IMR-90 (cell line): ENCODE measurements at regions not wholly inside any gene's neighbourhood (a gene's known extent, or its start where the extent isn't known, plus 50 kb on each side); places are given as distances from the start of the nearest gene placed in this dataset.

Experiments
- ATAC-seq: fragments of 200-7000 bp; cut with Tn5 transposase; 2 replicates; pipeline ENCODE4 v1.9.1; 2020; ENCODE audit warnings: low read depth, mild to moderate bottlenecking, moderate library complexity
- BruUV-seq: library from RNA; stranded (reverse); fragments of 400-500 nt; replicated peaks from 2 replicates; lab custom pipeline; 2021; lab: Mats Ljungman, UMichigan
- CTCF ChIA-PET: fragments of 300-600 bp; formaldehyde crosslinking; extraction: SDS; loops from one replicate; lab custom pipeline; 2021; ENCODE audit warnings: antibody characterized with exemption; lab: Yijun Ruan, JAX
- POLR2A ChIA-PET: fragments of 300-600 bp; sonication (Branson Sonifier 250); formaldehyde crosslinking; loops from one replicate; lab custom pipeline; 2022; ENCODE audit warnings: antibody characterized with exemption; ENCODE audit not compliant: unreplicated experiment; lab: Charles Lee
- DNase-seq: peaks from one replicate; pipeline ENCODE4 v3.0.0; 2013
- H2AFZ ChIP-seq: replicated peaks from 2 replicates; pipeline ENCODE3; 2013; ENCODE audit warnings: low read length, mild to moderate bottlenecking; ENCODE audit not compliant: poor library complexity
- H2AK5ac ChIP-seq: 2 replicates; pipeline ENCODE4 v1.6.1; 2013; ENCODE audit warnings: low read depth, low read length, inconsistent platforms
- H2AK9ac ChIP-seq: replicated peaks from 2 replicates; pipeline ENCODE3; 2013; ENCODE audit warnings: mild to moderate bottlenecking, low read depth, low read length, moderate library complexity; ENCODE audit not compliant: poor library complexity
- H2BK120ac ChIP-seq: 2 replicates; pipeline ENCODE4 v1.6.1; 2013; ENCODE audit warnings: low read depth, low read length, inconsistent platforms
- H2BK15ac ChIP-seq: 3 replicates; pipeline ENCODE4 v1.6.1; 2013; ENCODE audit warnings: low read depth, low read length, inconsistent platforms
- H2BK20ac ChIP-seq: 2 replicates; pipeline ENCODE4 v1.6.1; 2013; ENCODE audit warnings: low read depth, mild to moderate bottlenecking, inconsistent platforms, low read length, moderate library complexity
- H2BK5ac ChIP-seq: 2 replicates; pipeline ENCODE4 v1.6.1; 2013; ENCODE audit warnings: mild to moderate bottlenecking, low read depth, low read length, inconsistent platforms; ENCODE audit not compliant: poor library complexity, severe bottlenecking
- H3K14ac ChIP-seq: replicated peaks from 2 replicates; pipeline ENCODE4 v1.6.1; 2013; ENCODE audit warnings: low read depth, low read length, inconsistent platforms
- H3K18ac ChIP-seq: 2 replicates; pipeline ENCODE4 v1.6.1; 2013; ENCODE audit warnings: low read depth, low read length, control low read depth
- H3K23ac ChIP-seq: 2 replicates; pipeline ENCODE4 v1.6.1; 2013; ENCODE audit warnings: low read depth, low read length, inconsistent platforms
- H3K27ac ChIP-seq: 2 replicates; pipeline ENCODE4 v1.5.1; 2013; ENCODE audit warnings: mild to moderate bottlenecking, control low read depth, low read length; ENCODE audit not compliant: insufficient read depth
- H3K27me3 ChIP-seq: 2 replicates; pipeline ENCODE4 v1.6.1; 2013; ENCODE audit warnings: low read length; ENCODE audit not compliant: control insufficient read depth, insufficient read depth
- H3K36me3 ChIP-seq: 2 replicates; pipeline ENCODE4 v1.6.1; 2013; ENCODE audit warnings: low read length, mixed read lengths; ENCODE audit not compliant: control insufficient read depth, insufficient read depth
- H3K4ac ChIP-seq: 2 replicates; pipeline ENCODE4 v1.6.1; 2013; ENCODE audit warnings: low read depth, low read length, inconsistent platforms
- H3K4me1 ChIP-seq: 2 replicates; pipeline ENCODE4 v1.6.1; 2013; ENCODE audit warnings: low read length, mixed read lengths; ENCODE audit not compliant: control insufficient read depth, insufficient read depth
- H3K4me2 ChIP-seq: 2 replicates; pipeline ENCODE4 v1.6.1; 2013; ENCODE audit warnings: low read depth, mild to moderate bottlenecking, control low read depth, low read length, moderate library complexity
- H3K4me3 ChIP-seq: 2 replicates; pipeline ENCODE4 v1.5.1; 2013; ENCODE audit warnings: low read depth, mild to moderate bottlenecking, control low read depth, low read length, moderate library complexity; ENCODE audit not compliant: insufficient read depth
- H3K56ac ChIP-seq: 2 replicates; pipeline ENCODE4 v1.6.1; 2013; ENCODE audit warnings: low read length, inconsistent platforms; ENCODE audit not compliant: insufficient read depth; ENCODE audit errors: extremely low read depth
- H3K79me1 ChIP-seq, 2 experiments: 2 replicates each; pipeline ENCODE4 v1.6.1; 2013; ENCODE audit warnings: low read length in 2 of 2, inconsistent platforms in 1 of 2, low read depth in 1 of 2
- H3K9ac ChIP-seq: 2 replicates; pipeline ENCODE4 v1.6.1; 2013; ENCODE audit warnings: low read depth, low read length, control low read depth
- H3K9me1 ChIP-seq: 2 replicates; pipeline ENCODE4 v1.6.1; 2013; ENCODE audit warnings: low read length, inconsistent platforms; ENCODE audit not compliant: insufficient read depth
- H3K9me3 ChIP-seq: 2 replicates; pipeline ENCODE4 v1.6.1; 2013; ENCODE audit warnings: low read length; ENCODE audit not compliant: control insufficient read depth, insufficient read depth
- H4K20me1 ChIP-seq: 2 replicates; pipeline ENCODE4 v1.6.1; 2013; ENCODE audit warnings: low read length, inconsistent platforms; ENCODE audit not compliant: insufficient read depth
- H4K5ac ChIP-seq: 2 replicates; pipeline ENCODE4 v1.6.1; 2013; ENCODE audit warnings: mild to moderate bottlenecking, low read depth, low read length, control low read depth
- H4K8ac ChIP-seq, 2 experiments: 2 replicates each; pipeline ENCODE4 v1.6.1; 2013; ENCODE audit warnings: low read depth in 2 of 2, low read length in 2 of 2, control low read depth in 1 of 2, inconsistent platforms in 1 of 2
- H4K91ac ChIP-seq: 2 replicates; pipeline ENCODE4 v1.6.1; 2013; ENCODE audit warnings: low read depth, low read length, inconsistent platforms; ENCODE audit not compliant: insufficient read depth
- BHLHE40 ChIP-seq: fragments of 150-350 bp; IDR thresholded peaks from 2 replicates; pipeline ENCODE4 v1.6.1; 2016; ENCODE audit warnings: mild to moderate bottlenecking, low read depth, low read length
- CEBPB ChIP-seq: IDR thresholded peaks from 2 replicates; pipeline ENCODE4 v1.6.1; 2012; ENCODE audit warnings: low read depth, low read length, improper control_type of control experiment
- CHD1 ChIP-seq: IDR thresholded peaks from 2 replicates; pipeline ENCODE4 v1.6.1; 2012; ENCODE audit warnings: low read depth, low read length, improper control_type of control experiment
- FOS ChIP-seq: fragments of 150-350 bp; IDR thresholded peaks from 2 replicates; pipeline ENCODE4 v1.6.1; 2016; ENCODE audit warnings: low read depth, low read length
- MAFK ChIP-seq: IDR thresholded peaks from 2 replicates; pipeline ENCODE4 v1.6.1; 2012; ENCODE audit warnings: low read depth, low read length, improper control_type of control experiment
- POLR2A ChIP-seq: IDR thresholded peaks from 2 replicates; pipeline ENCODE4 v1.6.1; 2012; ENCODE audit warnings: mild to moderate bottlenecking, low read depth, low read length
- RCOR1 ChIP-seq: IDR thresholded peaks from 2 replicates; pipeline ENCODE4 v1.6.1; 2012; ENCODE audit warnings: mild to moderate bottlenecking, low read length, improper control_type of control experiment; ENCODE audit not compliant: insufficient replicate concordance
- SMC3 ChIP-seq: fragments of 150-350 bp; IDR thresholded peaks from 2 replicates; pipeline ENCODE4 v1.6.1; 2016; ENCODE audit warnings: low read depth, mild to moderate bottlenecking, antibody characterized with exemption, low read length, moderate library complexity
- WGBS, 2 experiments: methylation state at CpG; one replicate each; pipeline versions ENCODE4 v1.1.5 to v1.1.7; 2013; ENCODE audit warnings: missing lambda C conversion rate in 2 of 2; ENCODE audit not compliant: insufficient read length in 1 of 2; ENCODE audit errors: extremely low coverage in 2 of 2; 5-methylcytosine and 5-hydroxymethylcytosine counted together
- dilution Hi-C: fragments of 300-500 bp; cut with HindIII; formaldehyde crosslinking; loops from one replicate; pipeline ENCODE4 v1.14.3; 2018; ENCODE audit warnings: low sequenced_read_pairs; ENCODE audit not compliant: unreplicated experiment
- in situ Hi-C: fragments of 300-500 bp; cut with MboI; formaldehyde crosslinking; loops from 3 replicates; pipeline ENCODE4 v1.14.3; 2019; ENCODE audit warnings: low sequenced_read_pairs, inconsistent platforms, mixed read lengths
- intact Hi-C: fragments of 100-400 bp; cut with micrococcal nuclease; formaldehyde crosslinking; loops from 2 replicates; pipeline ENCODE4 v1.10.0; 2022
- TF ChIP-seq, protein P1 (sequence below): fragments of 150-350 bp; IDR thresholded peaks from 2 replicates; pipeline ENCODE4 v1.6.1; 2017; ENCODE audit warnings: mild to moderate bottlenecking, antibody characterized with exemption, low read length, low read depth
- TF ChIP-seq, protein P2 (sequence below): conservative IDR thresholded peaks from 2 replicates; pipeline ENCODE4 v1.5.1; 2012; ENCODE audit warnings: mild to moderate bottlenecking, low read depth, low read length, improper control_type of control experiment

DNA sequence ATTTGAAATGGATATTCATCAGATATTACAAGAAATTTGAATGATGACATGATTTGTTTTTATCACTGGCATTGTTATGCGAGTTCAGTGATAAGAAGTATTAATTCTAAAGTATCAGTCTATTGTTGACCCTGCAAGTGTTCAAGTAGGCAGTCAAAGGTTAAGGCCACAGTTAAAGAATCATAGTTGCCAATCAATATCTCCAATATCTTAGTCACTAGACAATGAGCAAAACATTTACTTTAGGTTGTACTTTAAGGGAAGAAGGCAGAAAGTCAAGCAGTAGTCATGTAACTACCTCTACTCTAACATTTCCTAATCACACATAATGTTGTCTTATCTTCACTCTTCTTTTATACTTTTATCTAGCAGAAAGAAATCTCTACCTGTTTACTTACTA lies 709.8 kb downstream of the PCDH17 start:
- Histone ChIP-seq H2AK9ac (no peak overlapping the region), H3K4me2 (no peak overlapping the region), H4K91ac (no peak overlapping the region), H2BK15ac (no peak overlapping the region), H2BK120ac (no peak overlapping the region), H2BK20ac (no peak overlapping the region), H3K4me1 (no peaks in the 10 kb centered on the region), H2BK5ac (no peak overlapping the region), H3K4me3 (no peak overlapping the region), H3K36me3 (no peaks in the 10 kb centered on the region), H3K9ac (no peak overlapping the region), H3K27ac (no peak overlapping the region), H3K14ac (no peak overlapping the region), H2AK5ac (no peak overlapping the region), H3K27me3 (no peaks in the 10 kb centered on the region), H3K9me3 (peaks cover under 1% of the 10 kb centered on the region; the same call in 1 of the 2 replicates), H3K9me1 (no peaks in the 10 kb centered on the region), H3K56ac (no peak overlapping the region), H3K79me1 (no peaks in the 10 kb centered on the region), H4K8ac (no peak overlapping the region), H3K4ac (no peak overlapping the region), H4K20me1 (no peaks in the 10 kb centered on the region), H4K5ac (no peak overlapping the region), H3K23ac (no peak overlapping the region), H2AFZ (no peak overlapping the region), H3K18ac (no peak overlapping the region)
- in situ Hi-C loops = no loop called here
- ChIA-PET CTCF (no interaction called here), POLR2A (no interaction called here)
- no peak for DNase-seq
- no TSS peak for BruUV-seq
- dilution Hi-C loops = no loop called here
- TF ChIP-seq, protein P1, sequence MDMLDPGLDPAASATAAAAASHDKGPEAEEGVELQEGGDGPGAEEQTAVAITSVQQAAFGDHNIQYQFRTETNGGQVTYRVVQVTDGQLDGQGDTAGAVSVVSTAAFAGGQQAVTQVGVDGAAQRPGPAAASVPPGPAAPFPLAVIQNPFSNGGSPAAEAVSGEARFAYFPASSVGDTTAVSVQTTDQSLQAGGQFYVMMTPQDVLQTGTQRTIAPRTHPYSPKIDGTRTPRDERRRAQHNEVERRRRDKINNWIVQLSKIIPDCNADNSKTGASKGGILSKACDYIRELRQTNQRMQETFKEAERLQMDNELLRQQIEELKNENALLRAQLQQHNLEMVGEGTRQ = no peak
- TF ChIP-seq RCOR1 (no peak), FOS (no peak), CEBPB (no peak), SMC3 (no peak), CHD1 (no peak), POLR2A (no peak), MAFK (no peak), BHLHE40 (no peak)
- TF ChIP-seq, protein P2, sequence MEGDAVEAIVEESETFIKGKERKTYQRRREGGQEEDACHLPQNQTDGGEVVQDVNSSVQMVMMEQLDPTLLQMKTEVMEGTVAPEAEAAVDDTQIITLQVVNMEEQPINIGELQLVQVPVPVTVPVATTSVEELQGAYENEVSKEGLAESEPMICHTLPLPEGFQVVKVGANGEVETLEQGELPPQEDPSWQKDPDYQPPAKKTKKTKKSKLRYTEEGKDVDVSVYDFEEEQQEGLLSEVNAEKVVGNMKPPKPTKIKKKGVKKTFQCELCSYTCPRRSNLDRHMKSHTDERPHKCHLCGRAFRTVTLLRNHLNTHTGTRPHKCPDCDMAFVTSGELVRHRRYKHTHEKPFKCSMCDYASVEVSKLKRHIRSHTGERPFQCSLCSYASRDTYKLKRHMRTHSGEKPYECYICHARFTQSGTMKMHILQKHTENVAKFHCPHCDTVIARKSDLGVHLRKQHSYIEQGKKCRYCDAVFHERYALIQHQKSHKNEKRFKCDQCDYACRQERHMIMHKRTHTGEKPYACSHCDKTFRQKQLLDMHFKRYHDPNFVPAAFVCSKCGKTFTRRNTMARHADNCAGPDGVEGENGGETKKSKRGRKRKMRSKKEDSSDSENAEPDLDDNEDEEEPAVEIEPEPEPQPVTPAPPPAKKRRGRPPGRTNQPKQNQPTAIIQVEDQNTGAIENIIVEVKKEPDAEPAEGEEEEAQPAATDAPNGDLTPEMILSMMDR = no peak
- no peak for ATAC-seq
- intact Hi-C loops = no loop called here
- WGBS, 2 experiments = no CpG with 5 or more reads among the region's 1 CpG
